H1 (cell line): ENCODE measurements at regions not wholly inside any gene's neighbourhood (a gene's known extent, or its start where the extent isn't known, plus 50 kb on each side); places are given as distances from the start of the nearest gene placed in this dataset.

Experiments
- CTCF ChIA-PET: fragments of 300-600 bp; sonication (Branson Sonifier 250); formaldehyde crosslinking; loops from one replicate; lab custom pipeline; 2021; ENCODE audit not compliant: partially characterized antibody; lab: Charles Lee
- POLR2A ChIA-PET: fragments of 300-600 bp; sonication (Branson Sonifier 250); formaldehyde crosslinking; loops from one replicate; lab custom pipeline; 2021; ENCODE audit warnings: inconsistent platforms; ENCODE audit not compliant: partially characterized antibody; lab: Charles Lee
- DNase-seq, 2 experiments: peaks; one replicate each; pipeline versions ENCODE4 v3.0.0 to v3.0.0-alpha.2; 2010 to 2022; ENCODE audit warnings: low spot score in 2 of 2, low read depth in 1 of 2, mixed read lengths in 1 of 2
- FAIRE-seq: peaks from 2 replicates; lab custom pipeline; 2011; peaks lifted over from hg19 to GRCh38; lab: Jason Lieb, UNC
- H2AFZ ChIP-seq: 2 replicates; pipeline ENCODE4 v1.8.1; 2012; ENCODE audit warnings: low read length, inconsistent platforms
- H2AK5ac ChIP-seq: 2 replicates; pipeline ENCODE4 v1.6.1; 2013; ENCODE audit warnings: low read depth, low read length
- H2BK120ac ChIP-seq: replicated peaks from 2 replicates; pipeline ENCODE3; 2013; ENCODE audit warnings: low read depth, low read length, inconsistent platforms
- H2BK12ac ChIP-seq: 2 replicates; pipeline ENCODE4 v1.6.1; 2013; ENCODE audit warnings: low read depth, low read length
- H2BK15ac ChIP-seq: 2 replicates; pipeline ENCODE4 v1.6.1; 2013; ENCODE audit warnings: low read length
- H2BK20ac ChIP-seq: 2 replicates; pipeline ENCODE4 v1.6.1; 2013; ENCODE audit warnings: low read length
- H2BK5ac ChIP-seq: 2 replicates; pipeline ENCODE4 v1.6.1; 2013; ENCODE audit warnings: low read depth, low read length
- H3K14ac ChIP-seq: 2 replicates; pipeline ENCODE4 v1.6.1; 2013; ENCODE audit warnings: inconsistent platforms; ENCODE audit not compliant: insufficient read length
- H3K18ac ChIP-seq: 2 replicates; pipeline ENCODE4 v1.6.1; 2013; ENCODE audit warnings: low read length; ENCODE audit errors: extremely low read depth
- H3K23ac ChIP-seq: 2 replicates; pipeline ENCODE4 v1.6.1; 2013; ENCODE audit warnings: inconsistent platforms; ENCODE audit not compliant: insufficient read length
- H3K23me2 ChIP-seq: 2 replicates; pipeline ENCODE4 v1.6.1; 2013; ENCODE audit warnings: low read depth, low read length
- H3K27ac ChIP-seq: 2 replicates; pipeline ENCODE4 v1.6.1; 2011; ENCODE audit warnings: low read depth, low read length, inconsistent platforms
- H3K27me3 ChIP-seq, 4 experiments: replicated peaks in 1 of 4; 1 replicate in 1 of 4; 2 replicates in 3 of 4; pipeline versions ENCODE4 v1.6.1 to v1.8.1; 2011 to 2013; ENCODE audit warnings: low read length in 3 of 4, mild to moderate bottlenecking in 3 of 4, inconsistent platforms in 2 of 4, mixed read lengths in 2 of 4, moderate library complexity in 1 of 4; ENCODE audit not compliant: control insufficient read depth in 3 of 4, insufficient read depth in 3 of 4; ENCODE audit errors: extremely low read depth in 1 of 4
- H3K36me3 ChIP-seq, 4 experiments: 2 replicates each; pipeline versions ENCODE4 v1.6.1 to v1.8.1; 2011 to 2013; ENCODE audit warnings: mild to moderate bottlenecking in 4 of 4, low read length in 3 of 4, moderate library complexity in 2 of 4, control low read depth in 1 of 4, inconsistent platforms in 1 of 4; ENCODE audit not compliant: insufficient read depth in 4 of 4, control insufficient read depth in 2 of 4
- H3K4ac ChIP-seq: replicated peaks from 2 replicates; pipeline ENCODE3; 2013; ENCODE audit warnings: low read length, low read depth, mixed read lengths, inconsistent platforms; ENCODE audit not compliant: insufficient read length
- H3K4me1 ChIP-seq, 4 experiments: replicated peaks in 1 of 4; 1 replicate in 1 of 4; 2 replicates in 3 of 4; pipeline versions ENCODE4 v1.6.1 to v1.8.1; 2011 to 2013; ENCODE audit warnings: low read length in 3 of 4, inconsistent platforms in 2 of 4, mixed read lengths in 1 of 4; ENCODE audit not compliant: insufficient read depth in 4 of 4, control insufficient read depth in 3 of 4
- H3K4me2 ChIP-seq, 2 experiments: 2 replicates each; pipeline versions ENCODE4 v1.6.1 to v1.8.1; 2011 to 2013; ENCODE audit warnings: low read depth in 2 of 2, low read length in 2 of 2, control low read depth in 1 of 2, inconsistent platforms in 1 of 2, mild to moderate bottlenecking in 1 of 2; ENCODE audit not compliant: insufficient read depth in 1 of 2
- H3K4me3 ChIP-seq, 4 experiments: fragments of 200-600, 300-600 bp in 1 of 4; sonication (generic), shearing (Covaris generic), sonication (Bioruptor Twin) in 1 of 4; 2 replicates each; pipeline versions ENCODE4 v1.5.1 to v1.8.1; 2011 to 2016; ENCODE audit warnings: low read length in 4 of 4, low read depth in 3 of 4, control low read depth in 2 of 4, inconsistent platforms in 2 of 4, mild to moderate bottlenecking in 2 of 4, mixed read lengths in 1 of 4, moderate library complexity in 1 of 4; ENCODE audit not compliant: insufficient read depth in 2 of 4; ENCODE audit errors: extremely low read depth in 1 of 4
- H3K56ac ChIP-seq: replicated peaks from 2 replicates; pipeline ENCODE3; 2013; ENCODE audit warnings: low read depth, mild to moderate bottlenecking, mixed read lengths, low read length, inconsistent platforms; ENCODE audit not compliant: insufficient read length
- H3K79me1 ChIP-seq: 2 replicates; pipeline ENCODE4 v1.6.1; 2013; ENCODE audit warnings: low read depth, low read length, control low read depth
- H3K79me2 ChIP-seq, 2 experiments: 2 replicates each; pipeline versions ENCODE4 v1.6.1 to v1.8.1; 2012 to 2013; ENCODE audit warnings: low read length in 2 of 2, mild to moderate bottlenecking in 2 of 2, inconsistent platforms in 1 of 2; ENCODE audit not compliant: insufficient read depth in 2 of 2, control insufficient read depth in 1 of 2
- H3K9ac ChIP-seq, 4 experiments: replicated peaks in 1 of 4; 1 replicate in 1 of 4; 2 replicates in 3 of 4; pipeline versions ENCODE4 v1.6.1 to v1.8.1; 2011 to 2013; ENCODE audit warnings: low read depth in 3 of 4, low read length in 3 of 4, control low read depth in 2 of 4, mild to moderate bottlenecking in 2 of 4, moderate library complexity in 2 of 4, inconsistent platforms in 1 of 4; ENCODE audit errors: extremely low read depth in 1 of 4
- H3K9me3 ChIP-seq, 2 experiments: 2 replicates each; pipeline versions ENCODE4 v1.6.1 to v1.8.1; 2012 to 2013; ENCODE audit warnings: mild to moderate bottlenecking in 2 of 2, moderate library complexity in 2 of 2, control low read depth in 1 of 2, inconsistent platforms in 1 of 2, low read depth in 1 of 2, low read length in 1 of 2, mixed read lengths in 1 of 2; ENCODE audit not compliant: insufficient read depth in 2 of 2
- H4K20me1 ChIP-seq, 2 experiments: replicated peaks in 1 of 2; 2 replicates each; pipeline versions ENCODE3 to v1.8.1; 2011 to 2013; ENCODE audit warnings: inconsistent platforms in 2 of 2, low read length in 2 of 2, mild to moderate bottlenecking in 1 of 2; ENCODE audit not compliant: insufficient read depth in 2 of 2, control insufficient read depth in 1 of 2
- H4K5ac ChIP-seq: 2 replicates; pipeline ENCODE4 v1.6.1; 2013; ENCODE audit warnings: low read length, low read depth, mixed read lengths, inconsistent platforms; ENCODE audit not compliant: insufficient read length
- H4K8ac ChIP-seq: 2 replicates; pipeline ENCODE4 v1.8.0; 2013; ENCODE audit warnings: mild to moderate bottlenecking, moderate library complexity, low read length, inconsistent platforms; ENCODE audit not compliant: insufficient read depth; ENCODE audit errors: extremely low read depth
- H4K91ac ChIP-seq: replicated peaks from 2 replicates; pipeline ENCODE3; 2013; ENCODE audit warnings: low read length, mixed read lengths, inconsistent platforms; ENCODE audit not compliant: insufficient read length
- SAP30 ChIP-seq: fragments of 300-600 bp; sonication (generic); IDR thresholded peaks from 2 replicates; pipeline ENCODE4 v1.7.1; 2012; ENCODE audit warnings: low read length, moderate library complexity, mild to moderate bottlenecking, inconsistent platforms; ENCODE audit not compliant: insufficient read depth, insufficient replicate concordance
- WGBS, 2 experiments: shearing (Covaris generic) in 1 of 2; methylation state at CpG; one replicate each; pipeline versions ENCODE4 v1.1.6 to v1.1.7; 2013 to 2015; ENCODE audit warnings: low lambda C conversion rate in 2 of 2, mixed read lengths in 2 of 2, inconsistent platforms in 1 of 2, low coverage in 1 of 2, missing lambda C conversion rate in 1 of 2; ENCODE audit not compliant: insufficient replicate concordance in 2 of 2, insufficient coverage in 1 of 2, insufficient read length in 1 of 2; ENCODE audit errors: extremely low coverage in 1 of 2, missing lambda C conversion rate in 1 of 2; 5-methylcytosine and 5-hydroxymethylcytosine counted together
- TF ChIP-seq, protein P1 (sequence below): IDR thresholded peaks from 2 replicates; pipeline ENCODE4 v1.6.1; 2012; ENCODE audit warnings: inconsistent platforms

DNA sequence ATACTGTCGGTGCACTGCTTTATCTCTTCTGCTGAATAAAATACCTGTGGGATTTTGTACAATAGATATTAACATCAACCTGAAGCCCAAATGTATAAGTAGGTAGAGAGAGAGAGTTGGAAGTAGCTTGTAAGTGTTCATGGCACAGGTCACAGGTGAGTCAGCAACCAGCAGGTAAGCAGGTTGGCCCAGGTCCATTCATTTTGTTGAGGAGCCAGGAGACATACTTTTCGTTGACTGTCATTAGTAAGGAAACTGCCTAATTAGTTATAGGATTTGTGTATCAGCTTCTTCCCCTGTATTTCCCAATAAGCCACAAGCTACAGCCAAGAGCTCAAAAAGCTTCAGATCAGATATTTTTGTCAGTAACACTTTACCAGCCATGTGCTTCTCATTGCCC lies 650.8 kb downstream of the IRX1 start:
- no peak overlapping the region for H3K4ac ChIP-seq
- DNase-seq (no peak), FAIRE-seq (no peak)
- H3K23me2 ChIP-seq = no peaks in the 10 kb centered on the region; the same call in 1 of the 2 replicates
- no peak overlapping the region for H2BK12ac ChIP-seq
- no peaks in the 10 kb centered on the region for H3K9me3 ChIP-seq
- H2BK15ac ChIP-seq = no peak overlapping the region
- H3K4me2 ChIP-seq = no peak overlapping the region
- H3K23ac ChIP-seq = no peak overlapping the region
- H3K27me3 ChIP-seq = no peaks in the 10 kb centered on the region
- H3K36me3 ChIP-seq = no peaks in the 10 kb centered on the region
- no peaks in the 10 kb centered on the region for H3K79me2 ChIP-seq
- H2BK20ac ChIP-seq = no peak overlapping the region
- H3K14ac ChIP-seq = no peak overlapping the region
- no peaks in the 10 kb centered on the region for H3K79me1 ChIP-seq
- WGBS, 2 experiments = 98% methylated on average over 2 of the region's 2 CpGs; no CpG with 5 or more reads in 1 of the 2 experiments
- TF ChIP-seq, protein P1, sequence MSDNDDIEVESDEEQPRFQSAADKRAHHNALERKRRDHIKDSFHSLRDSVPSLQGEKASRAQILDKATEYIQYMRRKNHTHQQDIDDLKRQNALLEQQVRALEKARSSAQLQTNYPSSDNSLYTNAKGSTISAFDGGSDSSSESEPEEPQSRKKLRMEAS = no peak
- no peak for TF ChIP-seq SAP30
- no peak overlapping the region for H2BK120ac ChIP-seq
- H2AFZ ChIP-seq = no peak overlapping the region
- no peak overlapping the region for H3K56ac ChIP-seq
- H4K5ac ChIP-seq = no peak overlapping the region
- H3K9ac ChIP-seq = no peak overlapping the region
- H2AK5ac ChIP-seq = no peak overlapping the region
- POLR2A ChIA-PET = no interaction called here
- no peak overlapping the region for H3K18ac ChIP-seq
- no peaks in the 10 kb centered on the region for H4K20me1 ChIP-seq
- CTCF ChIA-PET = no interaction called here
- no peak overlapping the region for H3K4me3 ChIP-seq
- H2BK5ac ChIP-seq = no peak overlapping the region
- H4K8ac ChIP-seq = no peak overlapping the region
- H3K4me1 ChIP-seq = peaks cover 0 to 3% (median 1%) of the 10 kb centered on the region in 4 experiments; a peak in 2 of 7 replicates
- no peak overlapping the region for H3K27ac ChIP-seq
- no peak overlapping the region for H4K91ac ChIP-seq
